HepG2 (cell line): ENCODE measurements at regions not wholly inside any gene's neighbourhood (a gene's known extent, or its start where the extent isn't known, plus 50 kb on each side); places are given as distances from the start of the nearest gene placed in this dataset.

ENCODE experiments used
- ATF7 ChIP-seq, 2 experiments: fragments of 450-650 bp in 1 of 2; sonication (generic) in 1 of 2; formaldehyde crosslinking in 1 of 2; IDR thresholded peaks; 2 replicates each; pipeline versions ENCODE4 v1.4.0 to v1.6.1; 2016 to 2020; ENCODE audit warnings: antibody characterized with exemption in 1 of 2, mild to moderate bottlenecking in 1 of 2, missing genetic modification reagents in 1 of 2
- BHLHE40 ChIP-seq: IDR thresholded peaks from 2 replicates; pipeline ENCODE4 v1.6.1; 2011; ENCODE audit warnings: low read length, improper control_type of control experiment
- CSRNP2 ChIP-seq: sonication (generic); formaldehyde crosslinking; conservative IDR thresholded peaks from 2 replicates; pipeline ENCODE4 v1.8.0; 2022; ENCODE audit warnings: low read depth, missing genetic modification reagents
- GPBP1L1 ChIP-seq: sonication (generic); formaldehyde crosslinking; IDR thresholded peaks from 2 replicates; pipeline ENCODE4 v1.5.0; 2020; ENCODE audit warnings: mild to moderate bottlenecking, missing genetic modification reagents
- HNF4G ChIP-seq, 2 experiments: sonication (generic) in 1 of 2; formaldehyde crosslinking in 1 of 2; IDR thresholded peaks; 2 replicates each; pipeline versions ENCODE4 v1.4.0 to v1.6.1; 2011 to 2020; ENCODE audit warnings: borderline replicate concordance in 2 of 2, low read depth in 2 of 2, mild to moderate bottlenecking in 2 of 2, low read length in 1 of 2, missing genetic modification reagents in 1 of 2, moderate library complexity in 1 of 2
- KAT8 ChIP-seq: IDR thresholded peaks from 2 replicates; pipeline ENCODE4 v1.6.1; 2016; ENCODE audit warnings: missing genetic modification reagents, missing compliant biosample characterization
- NFE2 ChIP-seq: sonication (generic); formaldehyde crosslinking; IDR thresholded peaks from 2 replicates; pipeline ENCODE4 v1.4.0; 2020; ENCODE audit warnings: missing genetic modification reagents
- ONECUT2 ChIP-seq: sonication (generic); formaldehyde crosslinking; IDR thresholded peaks from 2 replicates; pipeline ENCODE4 v1.4.0; 2020; ENCODE audit warnings: missing genetic modification reagents
- SIX1 ChIP-seq: sonication (generic); formaldehyde crosslinking; IDR thresholded peaks from 2 replicates; pipeline ENCODE4 v1.4.0; 2020; ENCODE audit warnings: missing genetic modification reagents, borderline replicate concordance
- TAF15 ChIP-seq: fragments of 200-400 bp; formaldehyde crosslinking; IDR thresholded peaks from one replicate; pipeline ENCODE4 v1.6.1; 2018; ENCODE audit warnings: mild to moderate bottlenecking, low read depth, low read length; ENCODE audit not compliant: poor library complexity, severe bottlenecking
- ZBTB25 ChIP-seq: IDR thresholded peaks from 2 replicates; pipeline ENCODE4 v1.6.1; 2018; ENCODE audit warnings: missing genetic modification reagents
- ZFP36L1 ChIP-seq: sonication (generic); formaldehyde crosslinking; IDR thresholded peaks from 2 replicates; pipeline ENCODE4 v1.8.0; 2022; ENCODE audit warnings: mild to moderate bottlenecking, missing genetic modification reagents, moderate library complexity
- ZNF180 ChIP-seq: sonication (generic); formaldehyde crosslinking; IDR thresholded peaks from 2 replicates; pipeline ENCODE4 v1.4.0; 2020; ENCODE audit warnings: low read depth, missing genetic modification reagents, borderline replicate concordance
- ZNF260 ChIP-seq: sonication (generic); formaldehyde crosslinking; IDR thresholded peaks from 2 replicates; pipeline ENCODE4 v1.4.0; 2020; ENCODE audit warnings: missing genetic modification reagents, low read depth, mild to moderate bottlenecking, borderline replicate concordance
- ZNF326 ChIP-seq: sonication (generic); formaldehyde crosslinking; IDR thresholded peaks from 2 replicates; pipeline ENCODE4 v1.4.0; 2020; ENCODE audit warnings: missing genetic modification reagents, borderline replicate concordance
- ZNF44 ChIP-seq: sonication (generic); formaldehyde crosslinking; IDR thresholded peaks from 2 replicates; pipeline ENCODE4 v1.5.1; 2020; ENCODE audit warnings: mild to moderate bottlenecking, missing genetic modification reagents
- ZNF549 ChIP-seq: sonication (generic); formaldehyde crosslinking; IDR thresholded peaks from 2 replicates; pipeline ENCODE4 v1.5.0; 2020; ENCODE audit warnings: missing genetic modification reagents
- ZNF879 ChIP-seq: sonication (generic); formaldehyde crosslinking; IDR thresholded peaks from 2 replicates; pipeline ENCODE4 v1.8.1; 2023; ENCODE audit warnings: missing genetic modification reagents
- TF ChIP-seq, protein P1 (sequence below): sonication (generic); formaldehyde crosslinking; IDR thresholded peaks from 2 replicates; pipeline ENCODE4 v1.4.0; 2020; ENCODE audit warnings: mild to moderate bottlenecking, missing genetic modification reagents
- TF ChIP-seq, protein P2 (sequence below): sonication (generic); formaldehyde crosslinking; IDR thresholded peaks from 2 replicates; pipeline ENCODE4 v1.4.0; 2020; ENCODE audit warnings: mild to moderate bottlenecking, missing genetic modification reagents, borderline replicate concordance

DNA sequence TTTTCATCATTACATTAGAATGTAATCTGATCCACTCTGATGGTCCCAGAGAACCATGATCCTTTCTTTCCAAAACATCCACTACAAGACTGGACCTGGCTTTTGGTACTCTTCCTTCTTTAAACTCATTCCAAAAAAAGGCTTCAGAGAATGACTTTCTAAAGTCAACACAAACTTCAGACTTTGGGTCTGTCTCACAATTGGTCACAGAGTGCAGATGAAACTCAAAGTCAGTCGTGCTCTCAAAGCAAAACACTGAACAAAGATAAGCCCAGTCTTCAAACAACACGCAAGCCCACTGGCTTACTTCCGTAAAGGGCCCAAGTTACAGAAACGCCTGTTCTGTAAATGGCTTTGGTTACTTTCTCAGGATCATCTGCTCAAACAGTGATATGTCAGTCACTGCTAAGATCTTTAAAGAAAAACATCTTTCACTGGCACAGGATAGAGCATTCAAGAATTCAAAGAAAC lies 250.9 kb upstream of the MKLN1 start (continued):
- TF ChIP-seq CSRNP2 (CRISPR knock-in tag) (no peak), ATF7 (IDR thresholded peaks at IDR 0.05) (no peak), ATF7 (CRISPR knock-in tag; IDR thresholded peaks at IDR 0.05) (no peak), ZNF879 (CRISPR knock-in tag) (no peak), TAF15 (no peak), ZNF326 (CRISPR knock-in tag) (no peak), ZNF549 (no peak), SIX1 (CRISPR knock-in tag) (peak; percentile 96), ZNF260 (CRISPR knock-in tag) (no peak), GPBP1L1 (no peak), ZFP36L1 (CRISPR knock-in tag) (no peak), ZBTB25 (peak; percentile 51; the same call in 1 of the 2 replicates), ZNF180 (CRISPR knock-in tag) (no peak), NFE2 (no peak), BHLHE40 (no peak), ONECUT2 (CRISPR knock-in tag) (0 out of 2 replicates have a peak, but pooled peaks have one; percentile 39), ZNF44 (CRISPR knock-in tag) (no peak), HNF4G (IDR thresholded peaks at IDR 0.05; ENCODE audit: borderline replicate concordance, low read depth, low read length) (peak; percentile 85), HNF4G (CRISPR knock-in tag; IDR thresholded peaks at IDR 0.05; ENCODE audit: borderline replicate concordance, low read depth) (peak; percentile 63; the same call in 1 of the 2 replicates), KAT8 (peak; percentile 81)
- TF ChIP-seq, protein P1, sequence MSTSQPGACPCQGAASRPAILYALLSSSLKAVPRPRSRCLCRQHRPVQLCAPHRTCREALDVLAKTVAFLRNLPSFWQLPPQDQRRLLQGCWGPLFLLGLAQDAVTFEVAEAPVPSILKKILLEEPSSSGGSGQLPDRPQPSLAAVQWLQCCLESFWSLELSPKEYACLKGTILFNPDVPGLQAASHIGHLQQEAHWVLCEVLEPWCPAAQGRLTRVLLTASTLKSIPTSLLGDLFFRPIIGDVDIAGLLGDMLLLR (CRISPR knock-in tag), result no peak
- TF ChIP-seq, protein P2, sequence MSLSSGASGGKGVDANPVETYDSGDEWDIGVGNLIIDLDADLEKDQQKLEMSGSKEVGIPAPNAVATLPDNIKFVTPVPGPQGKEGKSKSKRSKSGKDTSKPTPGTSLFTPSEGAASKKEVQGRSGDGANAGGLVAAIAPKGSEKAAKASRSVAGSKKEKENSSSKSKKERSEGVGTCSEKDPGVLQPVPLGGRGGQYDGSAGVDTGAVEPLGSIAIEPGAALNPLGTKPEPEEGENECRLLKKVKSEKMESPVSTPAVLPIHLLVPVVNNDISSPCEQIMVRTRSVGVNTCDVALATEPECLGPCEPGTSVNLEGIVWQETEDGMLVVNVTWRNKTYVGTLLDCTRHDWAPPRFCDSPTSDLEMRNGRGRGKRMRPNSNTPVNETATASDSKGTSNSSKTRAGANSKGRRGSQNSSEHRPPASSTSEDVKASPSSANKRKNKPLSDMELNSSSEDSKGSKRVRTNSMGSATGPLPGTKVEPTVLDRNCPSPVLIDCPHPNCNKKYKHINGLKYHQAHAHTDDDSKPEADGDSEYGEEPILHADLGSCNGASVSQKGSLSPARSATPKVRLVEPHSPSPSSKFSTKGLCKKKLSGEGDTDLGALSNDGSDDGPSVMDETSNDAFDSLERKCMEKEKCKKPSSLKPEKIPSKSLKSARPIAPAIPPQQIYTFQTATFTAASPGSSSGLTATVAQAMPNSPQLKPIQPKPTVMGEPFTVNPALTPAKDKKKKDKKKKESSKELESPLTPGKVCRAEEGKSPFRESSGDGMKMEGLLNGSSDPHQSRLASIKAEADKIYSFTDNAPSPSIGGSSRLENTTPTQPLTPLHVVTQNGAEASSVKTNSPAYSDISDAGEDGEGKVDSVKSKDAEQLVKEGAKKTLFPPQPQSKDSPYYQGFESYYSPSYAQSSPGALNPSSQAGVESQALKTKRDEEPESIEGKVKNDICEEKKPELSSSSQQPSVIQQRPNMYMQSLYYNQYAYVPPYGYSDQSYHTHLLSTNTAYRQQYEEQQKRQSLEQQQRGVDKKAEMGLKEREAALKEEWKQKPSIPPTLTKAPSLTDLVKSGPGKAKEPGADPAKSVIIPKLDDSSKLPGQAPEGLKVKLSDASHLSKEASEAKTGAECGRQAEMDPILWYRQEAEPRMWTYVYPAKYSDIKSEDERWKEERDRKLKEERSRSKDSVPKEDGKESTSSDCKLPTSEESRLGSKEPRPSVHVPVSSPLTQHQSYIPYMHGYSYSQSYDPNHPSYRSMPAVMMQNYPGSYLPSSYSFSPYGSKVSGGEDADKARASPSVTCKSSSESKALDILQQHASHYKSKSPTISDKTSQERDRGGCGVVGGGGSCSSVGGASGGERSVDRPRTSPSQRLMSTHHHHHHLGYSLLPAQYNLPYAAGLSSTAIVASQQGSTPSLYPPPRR, result peak; percentile 88
